HFFc6 (cell line): ENCODE measurements at regions not wholly inside any gene's neighbourhood (a gene's known extent, or its start where the extent isn't known, plus 50 kb on each side); places are given as distances from the start of the nearest gene placed in this dataset.

Experiments
- DNase-seq: peaks from one replicate; pipeline ENCODE4 v3.0.0-alpha.2; 2018
- H3K27ac Mint-ChIP-seq: 2 replicates; pipeline ENCODE4 v1.8.0; 2020; ENCODE audit warnings: mild to moderate bottlenecking, mixed read lengths
- H3K27me3 Mint-ChIP-seq: 2 replicates; pipeline ENCODE4 v1.8.0; 2021; ENCODE audit warnings: mild to moderate bottlenecking, moderate library complexity, mixed read lengths; ENCODE audit not compliant: insufficient read depth
- H3K36me3 Mint-ChIP-seq: 2 replicates; pipeline ENCODE4 v1.8.0; 2021; ENCODE audit warnings: low read depth, mixed read lengths
- H3K4me1 Mint-ChIP-seq: 2 replicates; pipeline ENCODE4 v1.8.0; 2020; ENCODE audit warnings: low read depth, mixed read lengths
- H3K4me3 Mint-ChIP-seq: 2 replicates; pipeline ENCODE4 v1.8.0; 2020; ENCODE audit warnings: mild to moderate bottlenecking, moderate library complexity, mixed read lengths
- H3K9me3 Mint-ChIP-seq: 2 replicates; pipeline ENCODE4 v1.8.0; 2020; ENCODE audit warnings: mild to moderate bottlenecking, mixed read lengths
- CTCF ChIP-seq: fragments of 200-600 bp; sonication (generic); IDR thresholded peaks from 2 replicates; pipeline ENCODE4 v1.5.0; 2021; ENCODE audit warnings: antibody characterized with exemption, mild to moderate bottlenecking

- DNase-seq, result no peak
- H3K27me3 Mint-ChIP-seq, result no peaks in the 10 kb centered on the region
- no peaks in the 10 kb centered on the region for H3K36me3 Mint-ChIP-seq
- no peak for TF ChIP-seq CTCF
- H3K9me3 Mint-ChIP-seq, result no peaks in the 10 kb centered on the region
- H3K4me3 Mint-ChIP-seq, result no peak overlapping the region
- H3K4me1 Mint-ChIP-seq, result peaks cover 12% of the 10 kb centered on the region
- no peak overlapping the region for H3K27ac Mint-ChIP-seq
Observed at GRCh38 chr4:119684463-119684862, 55.9 kb upstream of the PDE5A start.

- H3K27me3 Mint-ChIP-seq, result no peaks in the 10 kb centered on the region
- H3K4me3 Mint-ChIP-seq, result no peak overlapping the region
- H3K27ac Mint-ChIP-seq, result no peak overlapping the region
- TF ChIP-seq CTCF, result no peak
- peak; percentile 42 for DNase-seq
- H3K9me3 Mint-ChIP-seq, result no peaks in the 10 kb centered on the region
- no peaks in the 10 kb centered on the region for H3K36me3 Mint-ChIP-seq
- H3K4me1 Mint-ChIP-seq, result peaks cover 21% of the 10 kb centered on the region
Observed at GRCh38 chr4:119683518-119683917, 54.9 kb upstream of the PDE5A start.

GRCh38 chr4:119682099-119682498 lies 53.5 kb upstream of the PDE5A start:
- Mint-ChIP-seq H3K27me3 (no peaks in the 10 kb centered on the region), H3K27ac (no peak overlapping the region), H3K4me1 (peaks cover 23% of the 10 kb centered on the region), H3K9me3 (no peaks in the 10 kb centered on the region), H3K4me3 (no peak overlapping the region), H3K36me3 (no peaks in the 10 kb centered on the region)
- DNase-seq, result no peak
- no peak for TF ChIP-seq CTCF

DNA sequence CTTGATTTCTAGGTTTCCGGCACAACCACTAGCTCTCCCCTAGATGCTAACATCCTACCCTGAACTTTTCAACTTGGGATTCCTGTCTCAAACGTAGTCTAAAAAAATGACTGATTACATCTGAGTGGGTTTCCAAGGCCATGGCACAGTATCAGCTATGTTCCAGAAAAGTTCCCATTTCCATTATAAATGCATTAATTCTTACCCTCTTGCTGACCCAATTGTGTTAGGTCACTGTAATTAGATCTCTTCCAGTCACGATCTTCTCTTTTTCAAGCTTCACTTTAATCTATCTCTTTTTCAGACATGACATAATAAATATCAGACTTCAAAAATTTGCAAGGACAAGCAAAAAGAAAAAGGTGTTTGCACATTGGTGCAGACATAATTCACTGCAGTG lies 50.6 kb upstream of the PDE5A start:
- Mint-ChIP-seq H3K36me3 (no peaks in the 10 kb centered on the region), H3K27me3 (no peaks in the 10 kb centered on the region), H3K4me3 (peak overlapping the region; percentile 70), H3K27ac (no peak overlapping the region), H3K4me1 (peaks cover 23% of the 10 kb centered on the region), H3K9me3 (no peaks in the 10 kb centered on the region)
- no peak for DNase-seq
- no peak for TF ChIP-seq CTCF

DNA sequence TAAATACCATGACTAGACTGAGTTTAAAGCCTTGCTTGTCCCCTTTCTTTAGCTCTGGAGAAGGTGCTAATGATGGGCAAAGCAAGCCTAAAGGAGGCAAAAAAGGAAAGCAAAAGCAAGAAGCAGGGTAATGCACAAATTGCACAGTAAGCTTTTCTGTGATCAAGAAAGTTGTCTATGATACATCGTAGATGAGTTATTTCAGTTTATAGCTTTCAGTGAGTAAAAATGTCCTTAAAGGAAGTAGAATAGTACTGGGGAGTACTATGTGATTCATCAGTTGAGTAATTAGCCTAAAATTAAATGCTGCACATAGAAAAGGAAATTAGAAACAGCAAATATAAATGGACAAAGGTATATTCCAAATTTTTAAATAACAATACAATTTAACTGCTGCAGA lies 50.2 kb upstream of the PDE5A start:
- Mint-ChIP-seq H3K4me3 (peak overlapping the region; percentile 70), H3K4me1 (peaks cover 20% of the 10 kb centered on the region), H3K9me3 (no peaks in the 10 kb centered on the region), H3K27me3 (peaks cover under 1% of the 10 kb centered on the region; the same call in 1 of the 2 replicates), H3K36me3 (no peaks in the 10 kb centered on the region), H3K27ac (no peak overlapping the region; the same call in 1 of the 2 replicates)
- TF ChIP-seq CTCF, result no peak
- DNase-seq, result no peak
